ENCODE measurements at regions not wholly inside any gene's neighbourhood (a gene's known extent, or its start where the extent isn't known, plus 50 kb on each side); places are given as distances from the start of the nearest gene placed in this dataset.

- TF ChIP-seq KHSRP (IDR thresholded peaks at IDR 0.05), result no peak
- TF ChIP-seq SNRNP70 (optimal IDR thresholded peaks at IDR 0.05; ENCODE audit: low read depth, low read length), result no peak
- TF ChIP-seq ZNF830 (CRISPR knock-in tag; IDR thresholded peaks at IDR 0.05), result no peak
Measured at GRCh38 chr11:131038597-131038996, 122.3 kb upstream of the SNX19 start.

All from K562 (cell line).